ENCODE measurements at regions not wholly inside any gene's neighbourhood (a gene's known extent, or its start where the extent isn't known, plus 50 kb on each side); places are given as distances from the start of the nearest gene placed in this dataset.

DNA sequence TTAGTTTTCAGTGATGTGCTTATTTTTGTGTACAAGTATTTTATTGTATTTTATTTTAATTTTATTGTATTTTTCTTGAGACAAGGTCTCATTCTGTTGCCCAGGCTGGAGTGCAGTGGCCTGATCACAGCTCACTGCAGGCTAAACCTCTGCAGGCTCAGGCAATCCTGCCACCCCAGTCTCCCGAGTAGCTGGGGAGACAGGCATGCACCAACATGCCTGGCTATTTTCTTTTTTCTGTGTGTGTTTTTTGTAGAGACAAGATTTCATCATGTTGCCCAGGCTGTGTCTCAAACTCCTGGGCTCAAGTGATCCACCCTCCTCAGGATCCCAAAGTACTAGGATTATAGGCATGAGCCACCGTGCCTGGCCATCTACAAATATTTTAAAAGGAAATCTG is 146.3 kb downstream of the MANEA start:
- intact Hi-C loops (cut with DNase I; ENCODE audit: low total_unique reads): no loop called here
- WGBS, 5 donors: 58 to 70% (median 68%) methylated on average over 2 of the region's 2 CpGs

DNA sequence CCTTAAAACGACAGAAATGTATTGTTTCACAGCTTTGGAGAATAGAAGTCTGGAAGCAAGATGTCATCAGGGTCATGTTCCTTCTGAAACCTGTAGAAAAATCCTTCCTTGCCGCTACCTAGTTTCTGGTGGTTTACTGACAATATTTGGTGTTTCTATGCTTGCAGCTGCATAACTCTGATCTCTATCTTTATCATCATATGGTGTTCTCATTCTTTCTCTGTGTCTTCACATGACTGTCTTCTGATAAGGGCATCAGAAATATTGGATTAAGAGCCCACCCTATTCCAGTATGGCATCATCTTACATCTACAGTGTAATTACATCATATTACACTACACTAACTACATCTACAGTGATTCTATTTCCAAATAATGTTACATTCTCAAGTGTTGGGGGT is 148.0 kb downstream of the MANEA start:
- no peaks in the 10 kb centered on the region for H3K27me3 ChIP-seq
- H3K4me1 ChIP-seq: no peaks in the 10 kb centered on the region
- intact Hi-C loops (cut with DNase I; ENCODE audit: low total_unique reads): no loop called here
- no peaks in the 10 kb centered on the region for H3K36me3 ChIP-seq
- TF ChIP-seq EP300 (IDR thresholded peaks at IDR 0.05): no peak
- no peak for TF ChIP-seq POLR2AphosphoS5 (IDR thresholded peaks at IDR 0.05)
- TF ChIP-seq POLR2A (IDR thresholded peaks at IDR 0.05): no peak
- TF ChIP-seq, protein P1, sequence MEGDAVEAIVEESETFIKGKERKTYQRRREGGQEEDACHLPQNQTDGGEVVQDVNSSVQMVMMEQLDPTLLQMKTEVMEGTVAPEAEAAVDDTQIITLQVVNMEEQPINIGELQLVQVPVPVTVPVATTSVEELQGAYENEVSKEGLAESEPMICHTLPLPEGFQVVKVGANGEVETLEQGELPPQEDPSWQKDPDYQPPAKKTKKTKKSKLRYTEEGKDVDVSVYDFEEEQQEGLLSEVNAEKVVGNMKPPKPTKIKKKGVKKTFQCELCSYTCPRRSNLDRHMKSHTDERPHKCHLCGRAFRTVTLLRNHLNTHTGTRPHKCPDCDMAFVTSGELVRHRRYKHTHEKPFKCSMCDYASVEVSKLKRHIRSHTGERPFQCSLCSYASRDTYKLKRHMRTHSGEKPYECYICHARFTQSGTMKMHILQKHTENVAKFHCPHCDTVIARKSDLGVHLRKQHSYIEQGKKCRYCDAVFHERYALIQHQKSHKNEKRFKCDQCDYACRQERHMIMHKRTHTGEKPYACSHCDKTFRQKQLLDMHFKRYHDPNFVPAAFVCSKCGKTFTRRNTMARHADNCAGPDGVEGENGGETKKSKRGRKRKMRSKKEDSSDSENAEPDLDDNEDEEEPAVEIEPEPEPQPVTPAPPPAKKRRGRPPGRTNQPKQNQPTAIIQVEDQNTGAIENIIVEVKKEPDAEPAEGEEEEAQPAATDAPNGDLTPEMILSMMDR (IDR thresholded peaks at IDR 0.05): no peak
- DNase-seq: no peak
- H3K27ac ChIP-seq: no peak overlapping the region
- H3K9me3 ChIP-seq: peaks cover 0 to 8% (median 0%) of the 10 kb centered on the region in 4 donors
- WGBS, 5 donors: 65 to 72% (median 66%) methylated on average over 2 of the region's 2 CpGs
- H3K4me3 ChIP-seq: no peak overlapping the region

More for the DNA sequence above, 146.3 kb downstream of the MANEA start:
- no peaks in the 10 kb centered on the region for H3K36me3 ChIP-seq
- peaks cover 0 to 10% (median 2%) of the 10 kb centered on the region in 4 donors for H3K9me3 ChIP-seq
- TF ChIP-seq POLR2A (IDR thresholded peaks at IDR 0.05): no peak
- no peaks in the 10 kb centered on the region for H3K27me3 ChIP-seq
- no peak overlapping the region for H3K4me3 ChIP-seq
- DNase-seq: no peak
- H3K4me1 ChIP-seq: no peaks in the 10 kb centered on the region
- no peak overlapping the region for H3K27ac ChIP-seq

DNA sequence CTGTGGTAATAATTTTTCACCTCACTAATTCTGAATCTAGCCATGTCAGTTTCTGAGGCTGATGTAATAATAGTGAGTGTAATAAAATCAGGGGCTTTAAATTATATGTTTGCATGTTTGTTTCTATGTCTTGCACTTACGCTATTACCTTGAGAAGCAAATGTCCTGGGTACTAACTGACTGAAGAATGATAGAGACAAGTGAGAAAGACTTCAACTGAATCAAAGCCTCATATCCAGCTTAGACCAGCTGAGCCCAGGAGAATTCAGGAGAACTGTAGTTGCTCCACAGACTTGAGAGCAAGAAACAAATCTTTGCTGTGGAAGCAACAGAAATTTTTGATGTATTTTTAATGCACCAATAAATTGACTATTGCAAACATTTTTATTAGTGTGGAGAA is 162.8 kb downstream of the MANEA start:
- DNase-seq: no peak
- 85 to 96% (median 90%) methylated on average over 1 of the region's 1 CpG for WGBS, 5 donors
- intact Hi-C loops (cut with DNase I; ENCODE audit: low total_unique reads): no loop called here
- TF ChIP-seq, protein P1 (IDR thresholded peaks at IDR 0.05): no peak
- no peak for TF ChIP-seq POLR2A (IDR thresholded peaks at IDR 0.05)
- no peak for TF ChIP-seq EP300 (IDR thresholded peaks at IDR 0.05)
- H3K27me3 ChIP-seq: no peaks in the 10 kb centered on the region
- H3K4me1 ChIP-seq: no peaks in the 10 kb centered on the region
- H3K36me3 ChIP-seq: no peaks in the 10 kb centered on the region
- H3K9me3 ChIP-seq: no peaks in the 10 kb centered on the region
- H3K4me3 ChIP-seq: no peak overlapping the region
- H3K27ac ChIP-seq: no peak overlapping the region

- intact Hi-C loops (cut with DNase I; ENCODE audit: low total_unique reads): no loop called here
- DNase-seq: no peak
- Histone ChIP-seq H3K27me3 (no peaks in the 10 kb centered on the region), H3K27ac (no peak overlapping the region), H3K4me3 (no peak overlapping the region), H3K9me3 (no peaks in the 10 kb centered on the region), H3K4me1 (no peaks in the 10 kb centered on the region), H3K36me3 (no peaks in the 10 kb centered on the region)
- no peak for TF ChIP-seq EP300 (IDR thresholded peaks at IDR 0.05)
- no peak for TF ChIP-seq POLR2A (IDR thresholded peaks at IDR 0.05)
- TF ChIP-seq, protein P1 (IDR thresholded peaks at IDR 0.05): no peak
- TF ChIP-seq POLR2AphosphoS5 (IDR thresholded peaks at IDR 0.05): no peak
- 57 to 72% (median 60%) methylated on average over 4 of the region's 4 CpGs for WGBS, 5 donors
These were observed 163.7 kb downstream of the MANEA start for GRCh38 chr6:95741045-95741444.

DNA sequence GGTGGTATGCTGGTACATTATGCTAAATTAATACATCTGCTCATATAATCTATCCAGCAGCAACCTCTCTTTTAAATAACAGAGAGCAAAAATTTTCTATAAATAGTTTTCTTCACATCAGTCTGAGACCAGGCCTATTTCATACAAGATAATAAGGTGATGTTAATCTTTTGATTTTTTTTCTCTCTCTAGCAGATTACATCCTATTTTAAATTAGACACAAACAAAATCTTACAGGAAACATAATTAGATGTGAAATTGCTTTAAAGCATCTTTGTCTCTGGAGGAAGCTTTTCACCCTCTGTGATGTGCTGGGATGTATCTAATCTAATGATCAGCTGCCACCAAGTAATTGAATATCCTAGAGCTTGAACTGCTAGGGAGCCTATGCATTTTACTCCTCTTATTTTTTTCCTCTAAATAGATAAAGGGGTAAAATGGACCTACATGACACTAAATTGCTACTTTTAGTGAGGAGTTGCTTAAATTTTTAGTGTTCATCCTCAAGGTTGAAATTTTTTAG is 165.5 kb downstream of the MANEA start:
- TF ChIP-seq, protein P1 (IDR thresholded peaks at IDR 0.05): no peak
- Histone ChIP-seq H3K4me3 (no peak overlapping the region), H3K9me3 (no peaks in the 10 kb centered on the region), H3K4me1 (no peaks in the 10 kb centered on the region), H3K27me3 (no peaks in the 10 kb centered on the region), H3K27ac (no peak overlapping the region), H3K36me3 (no peaks in the 10 kb centered on the region)
- DNase-seq: no peak
- intact Hi-C loops (cut with DNase I; ENCODE audit: low total_unique reads): no loop called here

Measured in stomach (tissue), 8 donors.